ENCODE measurements at regions not wholly inside any gene's neighbourhood (a gene's known extent, or its start where the extent isn't known, plus 50 kb on each side); places are given as distances from the start of the nearest gene placed in this dataset.
"Not testable (repeated sequence)": the region's sequence is repeated elsewhere in the genome, so short reads cannot be mapped to it uniquely, and the experiment has no call there.

DNA sequence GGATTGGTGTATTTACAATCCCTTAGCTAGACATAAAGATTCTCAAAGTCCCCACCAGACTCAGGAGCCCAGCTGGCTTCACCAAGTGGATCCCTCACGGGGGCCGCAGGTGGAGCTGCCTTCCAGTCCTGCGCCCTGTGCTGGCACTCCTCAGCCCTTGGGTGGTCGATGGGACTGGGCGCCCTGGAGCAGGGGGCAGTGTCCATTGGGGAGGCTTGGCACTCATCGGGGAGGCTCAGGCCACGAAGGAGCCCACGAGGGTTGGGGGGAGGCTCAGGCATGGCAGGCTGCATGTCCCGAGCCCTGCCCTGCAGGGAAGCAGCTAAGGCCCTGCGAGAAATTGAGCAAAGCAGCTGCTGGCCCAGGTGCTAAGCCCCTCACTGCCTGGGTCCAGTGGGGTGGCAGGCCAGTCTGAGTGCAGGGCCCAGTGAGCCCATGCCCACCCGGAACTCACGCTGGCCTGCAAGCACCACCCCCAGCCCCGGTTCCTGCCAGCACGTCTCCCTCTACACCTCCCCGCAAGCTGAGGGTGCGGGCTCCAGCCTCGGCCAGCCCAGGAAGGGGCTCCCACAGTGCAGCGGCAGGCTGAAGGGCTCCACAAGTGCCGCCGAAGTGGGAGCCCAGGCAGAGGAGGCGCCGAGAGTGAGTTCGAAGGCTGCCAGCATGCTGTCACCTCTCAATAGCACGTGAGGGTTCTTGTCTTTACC is 198.5 kb downstream of the ADRA2C start:
- not testable (repeated sequence) for TF ChIP-seq EZH2phosphoT487 (IDR thresholded peaks at IDR 0.05; ENCODE audit: insufficient read depth, low read depth); EZH2 (IDR thresholded peaks at IDR 0.05; ENCODE audit: insufficient read depth, poor library complexity, severe bottlenecking)

All from GM23248 (cell line).